HG03095 (cell line): ENCODE measurements at regions not wholly inside any gene's neighbourhood (a gene's known extent, or its start where the extent isn't known, plus 50 kb on each side); places are given as distances from the start of the nearest gene placed in this dataset.

Experiments used
- ATAC-seq: cut with Tn5 transposase; IDR thresholded peaks from one replicate; pipeline ENCODE4 v1.9.1; 2021; ENCODE audit warnings: moderate library complexity; ENCODE audit not compliant: unreplicated experiment

DNA sequence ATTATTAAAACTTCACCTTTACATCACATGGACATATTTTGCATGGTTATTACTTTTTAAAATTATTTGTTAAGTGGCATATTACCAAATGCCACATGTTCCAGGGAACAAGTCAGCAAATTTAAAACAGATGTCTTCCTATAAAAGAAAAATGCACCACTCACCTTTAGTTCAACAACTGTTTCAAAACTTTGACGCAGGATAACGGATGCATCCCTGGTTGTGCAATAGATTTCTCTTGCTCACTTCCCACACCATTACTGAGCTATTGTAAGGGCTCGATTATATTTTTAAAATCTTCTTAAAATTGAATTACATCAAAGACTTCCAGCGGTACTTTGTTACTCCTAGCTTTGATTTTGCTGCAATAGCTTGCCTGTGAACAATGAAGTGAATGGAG is 93.0 kb upstream of the ARHGAP24 start:
- ATAC-seq, result no peak

DNA sequence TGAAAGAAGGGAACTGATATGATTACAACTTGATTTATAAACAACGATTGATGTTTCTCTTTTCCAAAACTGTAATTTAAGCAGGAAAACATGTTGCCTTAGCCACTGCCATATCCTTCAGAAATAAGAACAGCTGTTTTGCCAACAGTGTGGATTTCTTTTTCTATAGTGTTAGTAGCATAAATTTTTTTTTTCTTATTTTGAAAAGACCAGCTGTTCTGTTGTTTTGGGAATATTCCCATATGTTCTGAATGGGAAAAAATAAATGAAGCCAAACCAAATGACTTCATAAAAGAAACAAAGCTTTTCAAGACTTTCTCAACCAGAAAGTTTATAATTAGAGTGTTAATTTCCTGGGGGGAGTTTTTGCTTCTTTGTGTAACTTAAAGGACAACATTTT is 83.9 kb upstream of the ARHGAP24 start:
- ATAC-seq, result no peak

DNA sequence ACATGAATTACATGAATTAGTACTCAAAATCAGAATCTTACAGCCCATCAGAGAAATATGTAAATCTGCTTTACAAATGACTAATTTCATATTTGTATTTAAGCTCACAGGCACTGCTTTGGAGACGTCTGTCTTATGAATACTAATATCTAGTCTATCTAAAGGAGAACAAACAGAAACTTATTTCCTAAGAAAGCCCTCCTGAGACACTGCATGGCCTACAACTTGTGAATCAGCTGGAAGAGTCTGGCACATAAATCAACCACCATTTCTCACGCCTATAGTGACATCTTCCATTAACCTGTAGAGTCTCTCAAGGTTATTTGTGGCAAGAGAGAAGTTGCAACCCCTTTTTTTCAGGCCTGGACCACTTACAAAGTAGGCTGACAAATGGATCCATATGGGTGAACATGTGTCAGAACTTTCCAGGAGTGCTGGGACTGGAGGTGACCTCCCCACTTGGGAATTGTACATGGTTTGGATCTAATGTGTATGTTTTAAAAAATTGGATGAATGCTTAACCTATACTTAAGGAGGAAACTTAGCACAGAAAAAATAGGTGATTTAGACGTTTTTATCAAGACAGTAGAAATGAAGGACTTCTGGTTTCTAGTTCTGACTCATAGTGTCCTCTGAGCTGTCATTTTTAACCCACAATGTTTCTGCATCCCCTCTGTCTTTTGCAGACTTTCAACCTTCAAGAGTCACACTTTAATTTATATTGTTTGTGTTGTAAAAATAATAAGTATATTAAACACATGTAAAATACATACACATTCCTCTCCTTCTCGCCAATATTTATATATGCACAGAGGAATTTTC is 83.2 kb upstream of the ARHGAP24 start:
- peak; percentile 91 for ATAC-seq

DNA sequence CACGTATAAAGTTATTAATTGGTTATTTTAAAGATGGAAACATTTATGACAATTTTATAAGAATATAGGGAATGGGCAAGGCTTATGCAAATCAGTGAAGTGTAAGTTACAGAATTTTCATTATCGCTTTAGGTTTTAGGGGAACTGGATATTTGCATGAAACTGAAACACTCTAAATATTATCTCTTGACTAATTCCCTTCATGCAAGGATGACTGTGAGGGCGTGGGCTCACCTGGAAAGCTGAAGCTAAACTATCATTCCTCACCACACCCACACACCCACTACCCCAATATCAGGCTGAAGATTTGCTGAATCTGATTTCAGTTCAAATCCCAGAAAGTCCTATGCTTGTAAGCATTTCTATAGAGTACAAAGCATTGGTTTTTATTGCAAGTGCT is 81.7 kb upstream of the ARHGAP24 start:
- peak; percentile 60 for ATAC-seq

DNA sequence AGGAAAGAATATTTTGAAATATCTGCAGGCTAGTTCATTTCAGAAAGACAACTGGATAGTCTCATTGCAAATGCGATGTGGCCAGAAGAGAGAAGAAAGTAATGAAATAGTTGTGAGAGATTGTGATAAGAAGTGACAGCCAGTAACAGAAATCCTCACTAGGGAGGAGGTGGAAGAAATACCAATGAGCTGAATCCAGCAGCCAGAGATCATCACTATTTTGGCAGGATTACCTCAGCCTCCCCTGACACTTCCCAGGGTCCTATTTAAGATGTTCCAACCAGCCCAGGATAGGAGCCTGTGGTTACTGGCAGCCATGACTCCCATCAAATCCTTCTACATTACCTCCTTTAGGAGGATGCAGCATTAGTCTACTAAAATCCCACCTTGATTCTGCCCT is 76.7 kb upstream of the ARHGAP24 start:
- no peak for ATAC-seq

DNA sequence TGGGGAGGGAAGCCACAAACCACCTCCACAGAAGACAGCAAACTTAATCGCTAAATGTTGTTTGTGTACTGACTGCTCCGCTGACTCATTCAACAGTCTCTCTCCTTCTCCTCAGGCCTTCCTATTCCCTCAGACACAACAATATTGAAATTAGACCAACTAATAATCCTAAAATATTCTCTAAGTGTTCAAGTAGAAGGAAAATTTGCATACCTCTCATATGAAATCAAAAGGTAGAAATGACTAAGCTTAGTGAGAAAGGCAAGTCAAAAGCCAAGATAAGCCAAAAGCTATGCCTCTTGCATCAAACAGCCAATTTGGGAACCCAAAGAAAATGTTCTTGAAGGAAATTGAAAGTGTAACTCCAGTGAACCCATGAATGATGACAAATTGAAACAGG is 75.7 kb upstream of the ARHGAP24 start:
- ATAC-seq, result peak; percentile 68

DNA sequence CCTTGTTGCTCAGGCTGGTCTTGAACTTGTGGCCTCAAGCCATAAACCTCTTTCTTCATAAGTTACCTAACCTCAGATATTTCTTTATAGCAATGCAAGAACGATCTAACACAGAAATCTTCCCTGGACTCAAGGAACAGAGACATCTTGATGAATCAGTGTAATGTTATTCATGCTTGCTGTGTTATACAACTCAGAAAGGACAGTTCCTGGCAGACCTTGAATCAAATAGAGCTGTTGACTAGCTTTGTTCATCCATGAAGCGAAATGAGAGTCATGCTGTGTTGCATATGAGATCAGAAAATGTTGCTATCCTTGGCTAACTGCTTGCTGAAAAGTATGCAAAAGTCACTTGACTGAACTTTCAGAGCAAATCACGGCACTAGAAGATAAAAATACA is 72.6 kb upstream of the ARHGAP24 start:
- ATAC-seq, result no peak

DNA sequence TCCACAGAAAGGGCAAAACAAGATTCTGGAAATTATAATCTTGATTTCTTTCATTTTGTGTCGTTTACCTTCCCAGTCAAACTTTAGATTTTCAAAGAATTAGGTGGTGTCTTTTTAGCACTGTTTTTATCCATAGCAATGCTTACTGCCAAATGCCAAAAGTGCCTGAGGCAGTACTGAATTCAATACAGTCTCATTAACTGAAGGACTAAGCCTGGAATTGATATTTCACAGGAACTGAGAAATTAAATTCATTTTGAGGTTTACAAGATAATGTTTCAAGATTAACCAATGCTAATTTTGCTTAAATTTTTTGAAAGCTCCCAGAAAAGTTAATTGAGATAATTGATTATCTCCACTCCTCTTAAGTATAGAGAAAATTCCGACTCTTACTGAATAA is 68.8 kb upstream of the ARHGAP24 start:
- ATAC-seq, result no peak

DNA sequence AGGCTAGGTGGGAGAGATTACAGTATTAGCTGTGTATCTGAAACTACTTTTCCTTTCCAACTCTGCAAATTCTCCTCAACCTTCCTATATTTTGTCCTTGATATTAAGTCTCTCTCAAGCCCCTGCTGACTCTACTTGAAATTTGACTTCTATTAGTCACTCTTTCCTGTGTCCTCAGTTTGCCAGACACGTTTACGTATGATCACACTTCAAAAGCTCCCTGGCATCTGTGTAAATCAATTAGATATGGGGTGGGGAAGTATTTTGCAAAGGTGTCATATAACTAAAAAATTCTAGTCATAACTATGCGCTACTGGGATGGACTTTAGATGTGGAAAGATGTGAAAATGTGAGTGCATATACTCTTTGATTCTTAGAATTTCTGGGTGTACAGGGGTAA is 67.4 kb upstream of the ARHGAP24 start:
- no peak for ATAC-seq

DNA sequence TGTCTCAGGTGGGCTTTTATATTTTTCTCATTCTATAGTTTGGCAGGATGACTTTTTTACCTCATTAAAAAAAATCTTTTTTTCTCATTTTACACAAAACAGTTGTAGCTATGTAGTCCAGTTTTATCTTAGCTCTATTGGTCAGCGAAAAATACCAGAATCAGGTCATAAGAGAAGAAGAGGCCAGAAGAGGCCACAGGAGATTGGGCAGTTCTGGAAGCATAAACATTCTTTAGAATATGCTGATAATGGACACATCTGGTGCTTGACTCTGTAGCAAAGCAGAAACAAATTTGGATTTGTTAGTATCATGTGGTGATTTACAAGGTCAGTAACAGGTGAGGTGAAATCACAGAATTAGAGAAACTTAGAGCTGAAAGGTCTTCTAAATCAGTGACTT is 66.6 kb upstream of the ARHGAP24 start:
- ATAC-seq, result no peak

DNA sequence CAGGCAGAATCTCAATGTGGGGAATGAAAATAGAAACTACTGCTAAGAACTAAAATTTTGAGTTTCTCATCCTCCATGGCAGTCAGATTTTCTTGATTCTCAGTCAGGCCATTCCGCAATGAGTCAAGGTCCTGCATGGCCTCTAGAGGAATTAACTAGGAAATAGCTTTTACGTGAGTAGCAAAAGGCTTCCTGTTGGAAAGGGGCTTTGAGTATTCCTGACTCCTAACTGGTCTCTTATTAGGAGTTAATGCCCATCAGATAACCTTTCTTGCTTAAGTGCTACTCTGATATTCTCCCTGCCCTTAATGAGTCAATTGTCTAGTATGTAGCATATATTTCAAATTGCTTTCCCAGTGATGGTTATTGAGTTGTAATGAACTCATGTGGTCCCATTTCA is 65.7 kb upstream of the ARHGAP24 start:
- ATAC-seq, result no peak

DNA sequence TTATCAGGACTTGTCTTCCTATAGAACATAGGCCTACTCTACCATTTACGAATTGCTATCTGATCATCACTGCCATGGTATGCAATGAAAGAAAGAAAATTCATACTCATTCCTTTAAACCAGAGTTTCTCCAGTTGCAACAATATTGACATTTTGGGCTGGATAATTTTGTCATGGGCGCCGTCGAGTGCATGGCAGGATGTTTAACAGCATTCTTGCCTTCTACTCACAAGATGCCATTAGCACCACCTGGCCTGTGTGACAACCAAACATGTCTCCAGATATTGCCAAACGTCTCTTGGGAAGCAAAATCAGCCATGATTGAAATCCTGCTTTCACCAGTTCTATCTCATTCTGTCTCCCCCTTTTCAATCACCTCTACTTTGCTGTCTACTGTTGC is 63.6 kb upstream of the ARHGAP24 start:
- no peak for ATAC-seq

DNA sequence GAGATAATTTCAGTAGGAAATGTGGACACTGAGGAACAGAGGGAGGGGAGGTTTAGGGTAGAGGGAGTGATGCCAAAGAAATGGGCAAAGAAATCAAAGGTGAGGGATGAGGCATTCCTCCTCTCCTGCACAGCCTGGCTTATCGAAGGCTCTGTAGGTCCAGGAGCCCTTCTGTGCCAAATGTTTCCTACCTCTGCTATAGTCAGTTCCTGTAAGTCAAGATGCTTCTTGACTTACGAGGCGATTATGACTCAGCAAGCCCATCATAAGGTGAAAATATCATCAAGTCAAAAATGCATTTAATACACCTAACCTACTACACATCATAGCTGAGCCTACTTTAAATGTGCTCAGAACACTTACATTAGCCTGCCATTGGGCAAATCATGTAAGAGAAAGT is 60.0 kb upstream of the ARHGAP24 start:
- ATAC-seq, result no peak

DNA sequence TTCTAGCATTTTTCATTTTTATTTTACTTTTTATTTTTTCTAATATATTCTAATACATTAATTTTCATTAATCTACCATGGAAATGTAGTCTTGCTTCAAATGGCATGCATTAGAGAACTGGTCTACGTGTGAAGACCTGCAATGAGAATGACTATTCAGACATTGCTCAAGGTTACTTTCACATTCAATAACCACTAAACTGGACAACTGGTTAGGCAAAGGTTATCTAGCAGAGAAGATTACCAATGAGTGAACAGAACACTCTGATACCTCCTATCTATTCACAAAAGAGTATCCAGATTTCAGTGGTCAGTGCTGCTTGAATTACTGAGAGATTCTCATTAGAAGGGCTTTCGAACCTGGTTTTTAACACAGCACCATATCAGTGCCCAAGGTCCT is 58.9 kb upstream of the ARHGAP24 start:
- no peak for ATAC-seq

DNA sequence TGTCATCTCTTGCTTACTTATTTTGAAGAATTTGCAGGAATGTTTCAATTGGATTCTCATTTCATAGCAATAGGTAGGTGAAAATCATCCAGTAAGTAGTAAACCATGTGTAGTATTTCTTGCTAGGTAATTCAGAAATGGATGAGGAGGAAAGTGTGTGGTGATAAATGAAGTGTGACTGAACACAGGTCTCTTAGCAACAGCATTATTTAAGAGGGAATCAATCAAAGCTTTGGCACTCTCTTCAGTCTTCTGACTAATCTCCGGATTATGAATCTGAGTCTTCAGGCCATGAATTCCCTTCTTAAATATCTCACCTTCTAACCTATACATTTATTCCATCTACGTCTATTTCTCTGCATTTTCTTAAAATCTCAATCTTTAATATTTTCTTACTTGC is 55.8 kb upstream of the ARHGAP24 start:
- no peak for ATAC-seq

DNA sequence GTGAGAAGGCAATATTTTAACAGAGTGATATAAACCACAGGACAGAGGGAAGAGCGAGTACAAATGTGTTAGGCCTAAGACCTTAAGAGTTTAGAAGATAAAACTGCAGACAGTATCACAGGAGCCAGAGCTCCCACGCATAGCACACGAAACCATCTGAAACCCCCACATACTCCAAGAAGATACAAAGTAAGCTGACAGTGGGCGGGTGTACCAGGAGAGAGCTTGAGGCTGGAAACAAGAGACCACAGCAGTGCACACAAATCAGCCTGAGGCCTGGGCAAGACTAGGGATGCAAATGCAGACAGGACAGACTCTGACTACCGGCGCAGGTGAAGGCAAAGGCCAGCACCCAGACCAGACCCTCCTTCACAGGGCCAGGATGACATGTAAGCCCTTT is 54.1 kb upstream of the ARHGAP24 start:
- no peak for ATAC-seq

DNA sequence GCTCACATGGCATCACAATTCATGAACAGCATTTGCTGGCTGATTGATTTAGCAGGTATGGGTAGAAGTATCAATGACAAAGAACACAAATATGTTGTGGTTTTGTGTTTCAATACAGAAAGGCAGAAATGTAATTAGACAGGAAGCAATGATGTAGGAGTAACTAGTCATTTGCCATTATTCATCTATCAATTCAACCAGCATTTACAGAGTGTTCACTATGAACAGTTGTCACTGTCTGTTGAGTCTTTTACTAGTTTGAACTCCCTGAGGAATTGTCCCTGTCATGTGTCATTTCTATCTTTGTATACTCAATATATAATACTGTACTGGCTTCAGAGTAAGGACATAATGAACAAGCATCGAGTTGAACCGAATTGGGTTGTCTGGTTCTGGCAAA is 51.5 kb upstream of the ARHGAP24 start:
- no peak for ATAC-seq
